Astrocyte (in vitro differentiated cells and primary cell): ENCODE measurements at regions not wholly inside any gene's neighbourhood (a gene's known extent, or its start where the extent isn't known, plus 50 kb on each side); places are given as distances from the start of the nearest gene placed in this dataset.

ENCODE experiments used
- DNase-seq: peaks from one replicate; pipeline ENCODE4 v3.0.0-alpha.2; 2010; ENCODE audit warnings: low read depth
- FAIRE-seq: peaks from 2 replicates; lab custom pipeline; 2011; peaks lifted over from hg19 to GRCh38; lab: Jason Lieb, UNC
- H2AFZ ChIP-seq: 2 replicates; pipeline ENCODE4 v1.6.0; 2012; ENCODE audit warnings: low read depth, low read length, inconsistent platforms
- H3K27ac ChIP-seq: 2 replicates; pipeline ENCODE4 v1.5.1; 2011; ENCODE audit warnings: low read depth, low read length, inconsistent platforms
- H3K27me3 ChIP-seq: 2 replicates; pipeline ENCODE4 v1.6.0; 2011; ENCODE audit warnings: low read length, inconsistent platforms; ENCODE audit not compliant: insufficient read depth
- H3K36me3 ChIP-seq: 2 replicates; pipeline ENCODE4 v1.5.1; 2011; ENCODE audit warnings: low read length, inconsistent platforms; ENCODE audit not compliant: insufficient read depth
- H3K4me1 ChIP-seq: 2 replicates; pipeline ENCODE4 v1.5.1; 2011; ENCODE audit warnings: low read length, inconsistent platforms; ENCODE audit not compliant: insufficient read depth
- H3K4me2 ChIP-seq: 2 replicates; pipeline ENCODE4 v1.6.0; 2012; ENCODE audit warnings: low read length, inconsistent platforms
- H3K4me3 ChIP-seq: 2 replicates; pipeline ENCODE4 v1.5.1; 2011; ENCODE audit warnings: low read depth, mild to moderate bottlenecking, low read length, inconsistent platforms; ENCODE audit not compliant: insufficient read depth
- H3K79me2 ChIP-seq: 2 replicates; pipeline ENCODE4 v1.6.0; 2012; ENCODE audit warnings: mild to moderate bottlenecking, low read length, inconsistent platforms; ENCODE audit not compliant: insufficient read depth
- H3K9ac ChIP-seq: 2 replicates; pipeline ENCODE4 v1.6.0; 2012; ENCODE audit warnings: mild to moderate bottlenecking, low read length, inconsistent platforms
- H3K9me3 ChIP-seq: 2 replicates; pipeline ENCODE4 v1.5.1; 2012; ENCODE audit warnings: low read depth, mild to moderate bottlenecking, low read length, inconsistent platforms; ENCODE audit not compliant: insufficient read depth
- H4K20me1 ChIP-seq: 2 replicates; pipeline ENCODE4 v1.6.0; 2012; ENCODE audit warnings: low read length, inconsistent platforms; ENCODE audit not compliant: insufficient read depth
- H3K27ac Mint-ChIP-seq: one replicate; pipeline ENCODE4 v1.8.0; 2021; ENCODE audit warnings: mild to moderate bottlenecking, mixed read lengths; ENCODE audit not compliant: unreplicated experiment
- H3K27me3 Mint-ChIP-seq: one replicate; pipeline ENCODE4 v1.8.0; 2021; ENCODE audit warnings: low read depth, mixed read lengths; ENCODE audit not compliant: unreplicated experiment
- H3K36me3 Mint-ChIP-seq: one replicate; pipeline ENCODE4 v1.8.0; 2021; ENCODE audit warnings: low read depth, mixed read lengths; ENCODE audit not compliant: unreplicated experiment
- H3K4me1 Mint-ChIP-seq: one replicate; pipeline ENCODE4 v1.8.0; 2021; ENCODE audit warnings: low read depth, mixed read lengths; ENCODE audit not compliant: unreplicated experiment
- H3K4me3 Mint-ChIP-seq: one replicate; pipeline ENCODE4 v1.8.0; 2021; ENCODE audit warnings: mild to moderate bottlenecking, moderate library complexity, mixed read lengths; ENCODE audit not compliant: unreplicated experiment
- H3K9me3 Mint-ChIP-seq: one replicate; pipeline ENCODE4 v1.8.0; 2021; ENCODE audit warnings: mild to moderate bottlenecking, mixed read lengths; ENCODE audit not compliant: unreplicated experiment
- CTCF ChIP-seq: IDR thresholded peaks from 2 replicates; pipeline ENCODE4 v1.5.1; 2011; ENCODE audit warnings: low read depth, mild to moderate bottlenecking, inconsistent platforms, low read length, moderate library complexity; ENCODE audit not compliant: insufficient read depth
- EZH2 ChIP-seq: IDR thresholded peaks from 2 replicates; pipeline ENCODE4 v1.6.1; 2012; ENCODE audit warnings: mild to moderate bottlenecking, low read length, inconsistent platforms; ENCODE audit not compliant: insufficient read depth

DNA sequence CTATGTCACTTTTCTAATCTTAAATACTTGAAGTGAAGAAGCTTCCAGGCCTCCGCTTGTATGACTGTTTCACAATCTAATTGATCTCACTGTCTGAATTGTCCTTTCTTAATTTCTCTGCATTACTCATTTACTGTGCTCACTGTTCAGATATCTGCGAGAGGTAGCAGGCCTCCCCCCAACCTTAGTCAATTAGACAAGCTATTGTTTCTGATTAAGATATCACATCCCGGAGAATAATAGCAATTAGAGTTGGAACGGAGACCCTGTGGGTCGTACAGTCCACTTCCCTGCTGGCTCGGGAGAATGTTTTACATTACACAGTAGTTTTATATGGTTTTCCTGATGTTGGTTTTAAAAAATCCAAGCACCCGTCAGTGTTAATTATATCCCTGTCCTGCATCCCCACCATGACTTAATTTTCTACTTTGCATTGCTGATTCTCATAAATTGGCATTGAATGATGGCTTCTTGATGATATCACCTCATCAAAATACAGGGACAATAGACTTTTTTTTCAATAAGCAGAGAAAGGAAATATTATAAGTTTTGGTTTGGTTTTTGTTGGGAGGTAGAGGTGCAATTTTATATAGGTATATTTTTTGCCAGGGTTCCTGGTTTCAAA, 178.7 kb upstream of the TSHZ2 start:
- Histone ChIP-seq H3K36me3 (no peaks in the 10 kb centered on the region), H3K79me2 (no peaks in the 10 kb centered on the region), H3K27ac (no peak overlapping the region), H4K20me1 (no peaks in the 10 kb centered on the region), H3K27me3 (no peaks in the 10 kb centered on the region), H3K4me1 (no peaks in the 10 kb centered on the region), H3K9me3 (no peaks in the 10 kb centered on the region), H2AFZ (no peak overlapping the region), H3K9ac (no peak overlapping the region), H3K4me3 (no peak overlapping the region), H3K4me2 (no peak overlapping the region)
- Mint-ChIP-seq H3K4me3 (no peak overlapping the region), H3K4me1 (no peaks in the 10 kb centered on the region), H3K27ac (no peak overlapping the region), H3K27me3 (peaks cover 4% of the 10 kb centered on the region), H3K9me3 (peaks cover 1% of the 10 kb centered on the region), H3K36me3 (no peaks in the 10 kb centered on the region)
- DNase-seq (no peak), FAIRE-seq (no peak)
- TF ChIP-seq EZH2 (no peak), CTCF (no peak)

- Histone ChIP-seq H4K20me1 (no peaks in the 10 kb centered on the region), H3K9ac (no peak overlapping the region), H3K4me3 (no peak overlapping the region), H3K27ac (no peak overlapping the region), H3K36me3 (no peaks in the 10 kb centered on the region), H3K9me3 (peaks cover 2% of the 10 kb centered on the region), H3K79me2 (no peaks in the 10 kb centered on the region), H3K4me1 (no peaks in the 10 kb centered on the region), H3K4me2 (no peak overlapping the region), H3K27me3 (no peaks in the 10 kb centered on the region), H2AFZ (no peak overlapping the region)
- Mint-ChIP-seq H3K9me3 (peaks cover 1% of the 10 kb centered on the region), H3K36me3 (no peaks in the 10 kb centered on the region), H3K27ac (no peak overlapping the region), H3K27me3 (peaks cover 2% of the 10 kb centered on the region), H3K4me1 (no peaks in the 10 kb centered on the region), H3K4me3 (no peak overlapping the region)
- TF ChIP-seq CTCF (no peak), EZH2 (no peak)
- FAIRE-seq (no peak), DNase-seq (no peak)
Measured at GRCh38 chr20:52791091-52791490, 181.1 kb upstream of the TSHZ2 start.

- Histone ChIP-seq H3K9me3 (peaks cover 2% of the 10 kb centered on the region), H3K27ac (no peak overlapping the region), H3K9ac (no peak overlapping the region), H4K20me1 (no peaks in the 10 kb centered on the region), H3K4me1 (no peaks in the 10 kb centered on the region), H3K27me3 (no peaks in the 10 kb centered on the region), H3K36me3 (no peaks in the 10 kb centered on the region), H3K4me2 (no peak overlapping the region), H2AFZ (no peak overlapping the region), H3K79me2 (no peaks in the 10 kb centered on the region), H3K4me3 (no peak overlapping the region)
- no peak for DNase-seq
- no peak overlapping the region for H3K4me3 Mint-ChIP-seq
- no peak for FAIRE-seq
- H3K9me3 Mint-ChIP-seq: peaks cover 1% of the 10 kb centered on the region
- no peaks in the 10 kb centered on the region for H3K36me3 Mint-ChIP-seq
- no peak for TF ChIP-seq EZH2
- TF ChIP-seq CTCF: no peak
- H3K27me3 Mint-ChIP-seq: peaks cover 2% of the 10 kb centered on the region
- no peak overlapping the region for H3K27ac Mint-ChIP-seq
- no peaks in the 10 kb centered on the region for H3K4me1 Mint-ChIP-seq
Measured at GRCh38 chr20:52789716-52790115, 182.4 kb upstream of the TSHZ2 start.
